ENCODE measurements at regions not wholly inside any gene's neighbourhood (a gene's known extent, or its start where the extent isn't known, plus 50 kb on each side); places are given as distances from the start of the nearest gene placed in this dataset.

DNA sequence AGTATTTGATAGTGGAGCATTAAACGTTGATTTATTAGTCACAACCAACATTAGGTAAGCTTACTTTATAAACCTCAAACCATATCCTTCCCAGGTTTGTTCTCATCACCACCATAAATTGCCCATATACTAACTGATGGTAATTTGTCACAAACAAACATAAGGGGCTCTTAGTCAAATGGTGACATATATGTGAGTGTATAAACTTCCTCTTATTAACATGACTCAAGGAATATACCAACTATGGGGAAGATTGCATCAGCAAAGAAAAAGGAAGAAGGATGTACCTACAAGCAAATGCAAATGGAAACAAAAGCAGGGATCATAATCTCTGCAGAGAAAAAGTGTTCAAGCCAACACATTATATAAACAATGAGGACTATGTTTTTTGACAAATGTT, 418.2 kb upstream of the AKR1E2 start:
- Histone ChIP-seq H3K36me3 (ENCODE audit: control insufficient read depth in 2 of 2, extremely low read depth in 1 of 2, insufficient read depth in 2 of 2, low read length in 2 of 2) (no peaks in the 10 kb centered on the region), H3K4me3 (replicated peaks in 1 of 3; ENCODE audit: insufficient read depth in 1 of 3, low read depth in 1 of 3, low read length in 3 of 3) (no peak overlapping the region), H3K79me2 (ENCODE audit: control insufficient read depth, insufficient read depth, low read length) (no peaks in the 10 kb centered on the region), H4K20me1 (replicated peaks; ENCODE audit: control insufficient read depth, extremely low read depth, insufficient read depth, low read length) (no peaks in the 10 kb centered on the region), H2AFZ (ENCODE audit: low read depth, low read length) (no peak overlapping the region), H3K4me1 (ENCODE audit: control insufficient read depth, extremely low read depth, insufficient read depth, low read length) (peaks cover 6% of the 10 kb centered on the region), H3K9me3 (replicated peaks; ENCODE audit: control insufficient read depth, insufficient read depth, low read length) (no peaks in the 10 kb centered on the region), H3K9ac (replicated peaks; ENCODE audit: extremely low read depth, insufficient read depth, low read length) (no peak overlapping the region), H3K4me2 (ENCODE audit: insufficient read depth, low read length) (peak overlapping the region; percentile 19), H3K9me1 (replicated peaks; ENCODE audit: control insufficient read depth, extremely low read depth, insufficient read depth, low read length) (no peaks in the 10 kb centered on the region), H3K27ac (ENCODE audit: insufficient read depth, low read depth, low read length) (no peak overlapping the region), H3K27me3 (ENCODE audit: control insufficient read depth in 2 of 2, insufficient read depth in 2 of 2, low read length in 2 of 2) (no peaks in the 10 kb centered on the region)
- intact Hi-C loops (cut with micrococcal nuclease) = no loop called here
- no peak for FAIRE-seq
- no TSS peak for BruUV-seq (replicated peaks)
- POLR2A ChIA-PET = no interaction called here
- peak; percentile 55 for DNase-seq (ENCODE audit: low read depth, low spot score)
- CTCF ChIA-PET = no interaction called here
- dilution Hi-C loops (cut with MboI; ENCODE audit: extremely low pct_ligation_motif_present, low sequenced_read_pairs) = no loop called here
- TF ChIP-seq POLR2A (IDR thresholded peaks at IDR 0.05; ENCODE audit: low read depth, low read length) (no peak), FOS (IDR thresholded peaks at IDR 0.05; ENCODE audit: borderline replicate concordance, insufficient read depth, low read length) (peak; percentile 75), GATA2 (IDR thresholded peaks at IDR 0.05; ENCODE audit: insufficient read depth, insufficient read length, low read depth, low read length) (peak; percentile 52)

DNA sequence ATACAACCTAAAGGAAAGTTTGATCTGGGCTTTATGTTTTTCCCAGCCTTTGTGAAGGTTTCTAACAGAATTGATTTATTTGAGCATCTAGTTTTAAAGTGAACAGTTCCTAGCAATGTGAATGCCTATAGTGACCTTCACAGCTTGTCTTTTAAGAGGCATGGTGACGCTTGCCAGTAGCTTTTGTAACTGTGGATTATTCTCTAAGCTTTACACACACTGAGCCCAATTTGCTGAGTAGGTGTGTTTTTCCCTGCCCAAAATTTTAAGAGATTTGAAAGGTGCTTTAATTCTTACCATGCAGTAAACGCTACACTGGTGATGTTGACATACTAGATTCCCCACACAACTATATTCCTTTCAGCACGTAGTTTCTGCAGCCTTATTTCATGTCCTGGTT, 420.2 kb upstream of the AKR1E2 start:
- dilution Hi-C loops (cut with MboI; ENCODE audit: extremely low pct_ligation_motif_present, low sequenced_read_pairs) = no loop called here
- Histone ChIP-seq H3K27me3 (ENCODE audit: control insufficient read depth in 2 of 2, insufficient read depth in 2 of 2, low read length in 2 of 2) (no peaks in the 10 kb centered on the region), H4K20me1 (replicated peaks; ENCODE audit: control insufficient read depth, extremely low read depth, insufficient read depth, low read length) (no peaks in the 10 kb centered on the region), H3K27ac (ENCODE audit: insufficient read depth, low read depth, low read length) (no peak overlapping the region), H2AFZ (ENCODE audit: low read depth, low read length) (no peak overlapping the region), H3K4me3 (replicated peaks in 1 of 3; ENCODE audit: insufficient read depth in 1 of 3, low read depth in 1 of 3, low read length in 3 of 3) (no peak overlapping the region), H3K9ac (replicated peaks; ENCODE audit: extremely low read depth, insufficient read depth, low read length) (no peak overlapping the region), H3K4me2 (ENCODE audit: insufficient read depth, low read length) (no peak overlapping the region), H3K9me1 (replicated peaks; ENCODE audit: control insufficient read depth, extremely low read depth, insufficient read depth, low read length) (no peaks in the 10 kb centered on the region), H3K79me2 (ENCODE audit: control insufficient read depth, insufficient read depth, low read length) (no peaks in the 10 kb centered on the region), H3K4me1 (ENCODE audit: control insufficient read depth, extremely low read depth, insufficient read depth, low read length) (peaks cover 6% of the 10 kb centered on the region), H3K9me3 (replicated peaks; ENCODE audit: control insufficient read depth, insufficient read depth, low read length) (no peaks in the 10 kb centered on the region), H3K36me3 (ENCODE audit: control insufficient read depth in 2 of 2, extremely low read depth in 1 of 2, insufficient read depth in 2 of 2, low read length in 2 of 2) (no peaks in the 10 kb centered on the region)
- FAIRE-seq (no peak), DNase-seq (ENCODE audit: low read depth, low spot score) (no peak)
- ChIA-PET CTCF (interaction anchor here (1.3 kb wide), 1 partner anchor 14 kb away, joined by 3 read pairs; no protein-coding TSS in a partner anchor), POLR2A (no interaction called here)
- intact Hi-C loops (cut with micrococcal nuclease) = no loop called here
- TF ChIP-seq JUN (IDR thresholded peaks at IDR 0.05; ENCODE audit: borderline replicate concordance, insufficient read depth, insufficient read length, low read depth) = no peak
- no peak for TF ChIP-seq EZH2 (IDR thresholded peaks at IDR 0.05; ENCODE audit: borderline replicate concordance, low read depth, low read length, severe bottlenecking)
- BruUV-seq (replicated peaks) = no TSS peak
